ENCODE measurements at regions not wholly inside any gene's neighbourhood (a gene's known extent, or its start where the extent isn't known, plus 50 kb on each side); places are given as distances from the start of the nearest gene placed in this dataset.

- no peaks in the 10 kb centered on the region for H3K79me2 ChIP-seq (replicated peaks; ENCODE audit: insufficient read depth, low read length)
- H3K9me3 ChIP-seq (ENCODE audit: low read length), result no peaks in the 10 kb centered on the region
- H3K9ac ChIP-seq (ENCODE audit: low read length), result no peak overlapping the region
- H3K9me2 ChIP-seq (ENCODE audit: insufficient read depth, low read length), result no peaks in the 10 kb centered on the region
- no peaks in the 10 kb centered on the region for H3K27me3 ChIP-seq (ENCODE audit: insufficient read depth, low read depth, low read length)
- H3F3A ChIP-seq (ENCODE audit: insufficient read depth, low read length, poor library complexity, severe bottlenecking), result no peaks in the 10 kb centered on the region
- H3K36me3 ChIP-seq (ENCODE audit: insufficient read depth, low read length), result no peaks in the 10 kb centered on the region
- TF ChIP-seq RAD21 (conservative IDR thresholded peaks at IDR 0.05) (no peak), SMC3 (conservative IDR thresholded peaks at IDR 0.05; ENCODE audit: poor library complexity) (no peak), TAF1 (IDR thresholded peaks at IDR 0.05; ENCODE audit: low read depth) (no peak), MXI1 (conservative IDR thresholded peaks at IDR 0.05; ENCODE audit: poor library complexity, severe bottlenecking) (no peak), EZH2 (IDR thresholded peaks at IDR 0.05; ENCODE audit: borderline replicate concordance, insufficient read depth, low read length, poor library complexity, severe bottlenecking) (no peak), REST (IDR thresholded peaks at IDR 0.05; ENCODE audit: borderline replicate concordance) (no peak), EP300 (conservative IDR thresholded peaks at IDR 0.05; ENCODE audit: poor library complexity, severe bottlenecking) (no peak), POLR2AphosphoS5 (IDR thresholded peaks at IDR 0.05) (no peak)
- TF ChIP-seq, protein P1, sequence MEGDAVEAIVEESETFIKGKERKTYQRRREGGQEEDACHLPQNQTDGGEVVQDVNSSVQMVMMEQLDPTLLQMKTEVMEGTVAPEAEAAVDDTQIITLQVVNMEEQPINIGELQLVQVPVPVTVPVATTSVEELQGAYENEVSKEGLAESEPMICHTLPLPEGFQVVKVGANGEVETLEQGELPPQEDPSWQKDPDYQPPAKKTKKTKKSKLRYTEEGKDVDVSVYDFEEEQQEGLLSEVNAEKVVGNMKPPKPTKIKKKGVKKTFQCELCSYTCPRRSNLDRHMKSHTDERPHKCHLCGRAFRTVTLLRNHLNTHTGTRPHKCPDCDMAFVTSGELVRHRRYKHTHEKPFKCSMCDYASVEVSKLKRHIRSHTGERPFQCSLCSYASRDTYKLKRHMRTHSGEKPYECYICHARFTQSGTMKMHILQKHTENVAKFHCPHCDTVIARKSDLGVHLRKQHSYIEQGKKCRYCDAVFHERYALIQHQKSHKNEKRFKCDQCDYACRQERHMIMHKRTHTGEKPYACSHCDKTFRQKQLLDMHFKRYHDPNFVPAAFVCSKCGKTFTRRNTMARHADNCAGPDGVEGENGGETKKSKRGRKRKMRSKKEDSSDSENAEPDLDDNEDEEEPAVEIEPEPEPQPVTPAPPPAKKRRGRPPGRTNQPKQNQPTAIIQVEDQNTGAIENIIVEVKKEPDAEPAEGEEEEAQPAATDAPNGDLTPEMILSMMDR (IDR thresholded peaks at IDR 0.05; ENCODE audit: poor library complexity, severe bottlenecking), result no peak
- no peak overlapping the region for H3K4me3 ChIP-seq (ENCODE audit: low read length)
- H2AFZ ChIP-seq (ENCODE audit: low read depth, low read length), result no peak overlapping the region
- no peak overlapping the region for H3K4me2 ChIP-seq (ENCODE audit: low read length)
- no peak overlapping the region for H3K27ac ChIP-seq (ENCODE audit: low read length)
- H4K20me1 ChIP-seq (ENCODE audit: insufficient read depth), result no peaks in the 10 kb centered on the region
Measured at GRCh38 chr5:86964889-86965288, 302.8 kb upstream of the RASA1 start.

DNA sequence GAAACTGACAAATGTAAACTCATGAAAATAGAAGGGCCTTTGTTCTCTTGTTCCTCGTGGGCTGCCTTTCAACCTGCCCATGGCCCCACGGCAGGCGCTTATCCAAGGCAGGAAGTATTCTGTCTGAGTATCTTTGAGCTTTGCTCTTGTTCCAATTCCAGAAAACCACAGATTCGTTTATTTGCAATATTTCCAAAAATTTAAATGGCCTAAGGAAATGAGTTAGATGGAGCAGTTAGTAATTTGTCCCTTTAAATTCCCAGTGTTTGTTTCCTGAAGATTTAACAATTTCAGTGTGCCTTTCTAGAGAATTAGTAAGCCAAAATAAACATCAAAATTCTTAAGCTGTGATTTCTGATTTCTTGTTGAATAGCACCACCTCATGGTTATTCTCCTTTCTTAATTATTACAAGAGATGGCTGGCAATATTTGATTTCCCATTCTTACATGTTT lies 299.4 kb upstream of the RASA1 start:
- H3K4me3 ChIP-seq (ENCODE audit: low read length), result no peak overlapping the region
- H3K4me2 ChIP-seq (ENCODE audit: low read length), result no peak overlapping the region
- no peaks in the 10 kb centered on the region for H3K27me3 ChIP-seq (ENCODE audit: insufficient read depth, low read depth, low read length)
- TF ChIP-seq EP300 (conservative IDR thresholded peaks at IDR 0.05; ENCODE audit: poor library complexity, severe bottlenecking), result no peak
- TF ChIP-seq, protein P1 (IDR thresholded peaks at IDR 0.05; ENCODE audit: poor library complexity, severe bottlenecking), result peak; percentile 81
- no peak for TF ChIP-seq REST (IDR thresholded peaks at IDR 0.05; ENCODE audit: borderline replicate concordance)
- peak; percentile 90 for TF ChIP-seq SMC3 (conservative IDR thresholded peaks at IDR 0.05; ENCODE audit: poor library complexity)
- TF ChIP-seq MXI1 (conservative IDR thresholded peaks at IDR 0.05; ENCODE audit: poor library complexity, severe bottlenecking), result no peak
- no peak for TF ChIP-seq EZH2 (IDR thresholded peaks at IDR 0.05; ENCODE audit: borderline replicate concordance, insufficient read depth, low read length, poor library complexity, severe bottlenecking)
- no peak for TF ChIP-seq TAF1 (IDR thresholded peaks at IDR 0.05; ENCODE audit: low read depth)
- no peak for TF ChIP-seq POLR2AphosphoS5 (IDR thresholded peaks at IDR 0.05)
- TF ChIP-seq RAD21 (conservative IDR thresholded peaks at IDR 0.05), result peak; percentile 89
- no peaks in the 10 kb centered on the region for H3F3A ChIP-seq (ENCODE audit: insufficient read depth, low read length, poor library complexity, severe bottlenecking)
- no peak overlapping the region for H3K27ac ChIP-seq (ENCODE audit: low read length)
- H3K9me2 ChIP-seq (ENCODE audit: insufficient read depth, low read length), result no peaks in the 10 kb centered on the region
- H3K36me3 ChIP-seq (ENCODE audit: insufficient read depth, low read length), result no peaks in the 10 kb centered on the region
- H2AFZ ChIP-seq (ENCODE audit: low read depth, low read length), result no peak overlapping the region
- no peaks in the 10 kb centered on the region for H3K9me3 ChIP-seq (ENCODE audit: low read length)
- no peaks in the 10 kb centered on the region for H3K79me2 ChIP-seq (replicated peaks; ENCODE audit: insufficient read depth, low read length)
- no peak overlapping the region for H3K9ac ChIP-seq (ENCODE audit: low read length)
- H4K20me1 ChIP-seq (ENCODE audit: insufficient read depth), result no peaks in the 10 kb centered on the region

All from neural cell (in vitro differentiated cells).